K562 (cell line): ENCODE measurements at regions not wholly inside any gene's neighbourhood (a gene's known extent, or its start where the extent isn't known, plus 50 kb on each side); places are given as distances from the start of the nearest gene placed in this dataset.

Experiments used
- ATF7 ChIP-seq: fragments of 450-650 bp; IDR thresholded peaks from 2 replicates; pipeline ENCODE4 v1.7.1; 2014; ENCODE audit warnings: mild to moderate bottlenecking, moderate library complexity
- HNRNPK ChIP-seq: fragments of 200-400 bp; formaldehyde crosslinking; IDR thresholded peaks from one replicate; pipeline ENCODE4 v1.6.1; 2018; ENCODE audit warnings: mild to moderate bottlenecking, low read depth, low read length; ENCODE audit not compliant: poor library complexity, severe bottlenecking
- JUND ChIP-seq, 2 experiments: IDR thresholded peaks; 2 replicates in 1 of 2; 3 replicates in 1 of 2; pipeline ENCODE4 v1.6.1; 2011; ENCODE audit warnings: borderline replicate concordance in 2 of 2, low read depth in 2 of 2, low read length in 2 of 2, improper control_type of control experiment in 1 of 2, missing biosample characterization in 1 of 2, missing genetic modification characterization in 1 of 2, missing genetic modification reagents in 1 of 2
- MTA3 ChIP-seq: fragments of 450-650 bp; formaldehyde crosslinking; IDR thresholded peaks from 2 replicates; pipeline ENCODE4 v1.6.1; 2017; ENCODE audit warnings: mild to moderate bottlenecking, borderline replicate concordance
- POLR2A ChIP-seq: fragments of 450-650 bp; conservative IDR thresholded peaks from 2 replicates; pipeline ENCODE4 v1.6.1; 2016
- POLR2AphosphoS2 ChIP-seq: IDR thresholded peaks from 2 replicates; pipeline ENCODE4 v1.6.1; 2012; ENCODE audit warnings: low read length, improper control_type of control experiment
- RBBP5 ChIP-seq: fragments of 200-600 bp; sonication (generic); IDR thresholded peaks from 2 replicates; pipeline ENCODE4 v1.6.1; 2012; ENCODE audit warnings: borderline replicate concordance, mild to moderate bottlenecking, low read length, control low read depth, inconsistent platforms; ENCODE audit not compliant: insufficient read depth, poor library complexity, severe bottlenecking
- ZNF12 ChIP-seq: sonication (generic); formaldehyde crosslinking; IDR thresholded peaks from 2 replicates; pipeline ENCODE4 v1.4.0; 2020; ENCODE audit warnings: mild to moderate bottlenecking, missing genetic modification reagents

DNA sequence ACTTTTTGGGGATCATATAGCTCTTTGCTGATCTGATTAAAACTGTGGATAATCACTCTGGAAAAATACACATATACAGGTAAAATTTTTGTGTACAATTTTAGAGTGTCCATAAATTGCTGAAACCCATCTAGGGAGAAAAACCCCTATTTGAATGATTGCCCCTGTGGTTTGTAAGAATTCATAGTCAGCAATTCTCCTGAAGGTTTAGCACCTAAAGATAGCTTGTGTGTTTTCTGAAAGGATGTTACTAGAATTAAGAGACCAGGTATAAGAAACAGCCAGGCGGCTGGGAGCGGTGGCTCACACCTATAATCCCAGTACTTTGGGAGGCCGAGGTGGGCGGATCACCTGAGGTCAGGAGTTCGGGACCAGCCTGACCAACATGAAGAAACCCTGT is 106.8 kb upstream of the RAP2B start:
- TF ChIP-seq MTA3 (no peak), ZNF12 (CRISPR knock-in tag) (no peak), ATF7 (no peak), JUND (IDR thresholded peaks at IDR 0.05; ENCODE audit: borderline replicate concordance, low read depth, low read length) (no peak), JUND (tag; IDR thresholded peaks at IDR 0.05; ENCODE audit: borderline replicate concordance, low read depth, low read length) (no peak), POLR2A (no peak), HNRNPK (no peak), POLR2AphosphoS2 (no peak), RBBP5 (no peak)
